ENCODE measurements at regions not wholly inside any gene's neighbourhood (a gene's known extent, or its start where the extent isn't known, plus 50 kb on each side); places are given as distances from the start of the nearest gene placed in this dataset.

GRCh38 chr5:72623323-72623722 lies 116.1 kb upstream of the ZNF366 start:
- Histone ChIP-seq H3K9me3 (no peaks in the 10 kb centered on the region), H3K79me2 (ENCODE audit: insufficient read depth) (no peaks in the 10 kb centered on the region), H3K4me3 (ENCODE audit: low read depth in 2 of 2, low read length in 1 of 2) (no peak overlapping the region), H3K4me2 (no peak overlapping the region; the same call in 1 of the 2 replicates), H3K9ac (no peak overlapping the region), H4K20me1 (ENCODE audit: insufficient read depth) (no peaks in the 10 kb centered on the region), H3K27ac (ENCODE audit: low read depth in 2 of 2, low read length in 1 of 2) (peak overlapping the region in 1 of 2 experiments; percentile 43; a peak in 1 of 4 replicates), H2AFZ (ENCODE audit: low read depth) (no peak overlapping the region), H3K4me1 (ENCODE audit: control insufficient read depth in 1 of 2, insufficient read depth in 2 of 2, low read depth in 1 of 2, low read length in 1 of 2) (peaks cover 13 to 15% of the 10 kb centered on the region in 2 experiments; a peak in 3 of 4 replicates), H3K36me3 (replicated peaks in 1 of 2; ENCODE audit: control insufficient read depth in 1 of 2, insufficient read depth in 2 of 2, low read length in 1 of 2) (no peaks in the 10 kb centered on the region), H3K9me2 (no peaks in the 10 kb centered on the region), H3F3A (replicated peaks; ENCODE audit: insufficient read depth) (peaks cover 16% of the 10 kb centered on the region), H3K27me3 (ENCODE audit: insufficient read depth) (no peaks in the 10 kb centered on the region)
- CTCF ChIA-PET = interaction anchor here (1.0 to 5.2 kb wide), 4 partner anchors 8 to 13 kb away, joined by 3 to 46 read pairs (median 4); no protein-coding TSS in a partner anchor
- TF ChIP-seq GATA2 (CRISPR knock-in tag; IDR thresholded peaks at IDR 0.05) (no peak), ZBTB33 (IDR thresholded peaks at IDR 0.05; ENCODE audit: borderline replicate concordance, low read depth) (no peak), RAD21 (IDR thresholded peaks at IDR 0.05; ENCODE audit: low read length) (no peak), POLR2AphosphoS5 (IDR thresholded peaks at IDR 0.05; ENCODE audit: low read depth, low read length) (no peak), ELF1 (IDR thresholded peaks at IDR 0.05) (no peak), MEF2A (IDR thresholded peaks at IDR 0.05; ENCODE audit: borderline replicate concordance, low read depth) (no peak), EZH2phosphoT487 (IDR thresholded peaks at IDR 0.05; ENCODE audit: borderline replicate concordance, low read depth) (no peak), FOSL2 (IDR thresholded peaks at IDR 0.05; ENCODE audit: borderline replicate concordance, low read depth) (no peak), RCOR1 (IDR thresholded peaks at IDR 0.05; ENCODE audit: low read length) (no peak)
- WGBS (ENCODE audit: low lambda C conversion rate) = 82% methylated on average over 6 of the region's 6 CpGs
- no peak for DNase-seq
- POLR2A ChIA-PET = interaction anchor here (2.1 kb wide), 1 partner anchor 194 kb away, joined by 8 read pairs; no protein-coding TSS in a partner anchor

- Histone ChIP-seq H3F3A (replicated peaks; ENCODE audit: insufficient read depth) (peaks cover 16% of the 10 kb centered on the region), H3K27ac (ENCODE audit: low read depth in 2 of 2, low read length in 1 of 2) (peak overlapping the region in 1 of 2 experiments; percentile 50; a peak in 2 of 4 replicates), H3K9me2 (no peaks in the 10 kb centered on the region), H3K9ac (no peak overlapping the region), H3K79me2 (ENCODE audit: insufficient read depth) (no peaks in the 10 kb centered on the region), H3K4me3 (ENCODE audit: low read depth in 2 of 2, low read length in 1 of 2) (no peak overlapping the region), H4K20me1 (ENCODE audit: insufficient read depth) (no peaks in the 10 kb centered on the region), H3K4me2 (no peak overlapping the region), H3K27me3 (ENCODE audit: insufficient read depth) (no peaks in the 10 kb centered on the region), H2AFZ (ENCODE audit: low read depth) (no peak overlapping the region), H3K4me1 (ENCODE audit: control insufficient read depth in 1 of 2, insufficient read depth in 2 of 2, low read depth in 1 of 2, low read length in 1 of 2) (peaks cover 13 to 15% of the 10 kb centered on the region in 2 experiments; a peak in 3 of 4 replicates), H3K9me3 (no peaks in the 10 kb centered on the region), H3K36me3 (replicated peaks in 1 of 2; ENCODE audit: control insufficient read depth in 1 of 2, insufficient read depth in 2 of 2, low read length in 1 of 2) (no peaks in the 10 kb centered on the region)
- POLR2A ChIA-PET = interaction anchor here (2.1 kb wide), 1 partner anchor 195 kb away, joined by 8 read pairs; no protein-coding TSS in a partner anchor
- DNase-seq = no peak
- CTCF ChIA-PET = interaction anchor here (0.7 to 5.2 kb wide), 5 partner anchors 11 to 196 kb away, joined by 3 to 46 read pairs (median 4); no protein-coding TSS in a partner anchor
- 72% methylated on average over 5 of the region's 5 CpGs for WGBS (ENCODE audit: low lambda C conversion rate)
- TF ChIP-seq IRF3 (IDR thresholded peaks at IDR 0.05; ENCODE audit: low read depth, low read length) (no peak), NRF1 (IDR thresholded peaks at IDR 0.05; ENCODE audit: low read depth, low read length) (no peak), RFX5 (IDR thresholded peaks at IDR 0.05; ENCODE audit: low read length) (no peak), ZBTB33 (IDR thresholded peaks at IDR 0.05; ENCODE audit: borderline replicate concordance, low read depth) (no peak), TAF1 (IDR thresholded peaks at IDR 0.05; ENCODE audit: borderline replicate concordance, low read depth, low read length) (no peak), POLR2AphosphoS5 (IDR thresholded peaks at IDR 0.05; ENCODE audit: low read depth, low read length) (no peak), RAD21 (IDR thresholded peaks at IDR 0.05; ENCODE audit: low read length) (no peak), TCF12 (IDR thresholded peaks at IDR 0.05) (no peak), PBX3 (IDR thresholded peaks at IDR 0.05) (no peak), JUND (IDR thresholded peaks at IDR 0.05) (no peak), RXRA (IDR thresholded peaks at IDR 0.05; ENCODE audit: borderline replicate concordance, low read depth) (no peak), RCOR1 (IDR thresholded peaks at IDR 0.05; ENCODE audit: low read length) (no peak), CTCF (IDR thresholded peaks at IDR 0.05) (no peak), NFIC (IDR thresholded peaks at IDR 0.05; ENCODE audit: borderline replicate concordance) (no peak)
Observed at GRCh38 chr5:72622170-72622760, 115.1 kb upstream of the ZNF366 start.
